NCI-H524 treated with DMSO at 0.1 percent for 48 hours (cell line): ENCODE measurements at regions not wholly inside any gene's neighbourhood (a gene's known extent, or its start where the extent isn't known, plus 50 kb on each side); places are given as distances from the start of the nearest gene placed in this dataset.

ENCODE experiments used
- DNase-seq: peaks from one replicate; lab custom pipeline; 2025; lab: John Stamatoyannopoulos, UW

- no peak for DNase-seq
These were observed 372.1 kb downstream of the MTRR start for GRCh38 chr5:8241076-8241475.

- DNase-seq, result no peak
These were observed 372.6 kb downstream of the MTRR start for GRCh38 chr5:8241558-8241957.

GRCh38 chr5:8247049-8247899 lies 378.3 kb downstream of the MTRR start:
- peak; percentile 8 for DNase-seq

- DNase-seq, result no peak
These were observed 384.4 kb downstream of the MTRR start for GRCh38 chr5:8253376-8253775.

GRCh38 chr5:8254674-8255073 lies 385.7 kb downstream of the MTRR start:
- no peak for DNase-seq

GRCh38 chr5:8258801-8259200 lies 389.9 kb downstream of the MTRR start:
- no peak for DNase-seq

- no peak for DNase-seq
These were observed 401.3 kb downstream of the MTRR start for GRCh38 chr5:8270246-8270645.

- DNase-seq, result no peak
These were observed 411.9 kb downstream of the MTRR start for GRCh38 chr5:8280711-8281363.

GRCh38 chr5:8288334-8288733 lies 419.4 kb downstream of the MTRR start:
- DNase-seq, result no peak

GRCh38 chr5:8288897-8289516 lies 420.1 kb downstream of the MTRR start:
- no peak for DNase-seq

GRCh38 chr5:8289779-8290178 lies 420.8 kb downstream of the MTRR start:
- no peak for DNase-seq

- no peak for DNase-seq
These were observed 421.8 kb downstream of the MTRR start for GRCh38 chr5:8290721-8291120.

- DNase-seq, result no peak
These were observed 422.7 kb downstream of the MTRR start for GRCh38 chr5:8291641-8292040.

GRCh38 chr5:8295141-8295540 lies 426.2 kb downstream of the MTRR start:
- DNase-seq, result no peak

- DNase-seq, result no peak
These were observed 430.8 kb downstream of the MTRR start for GRCh38 chr5:8299716-8300115.

GRCh38 chr5:8304341-8304740 lies 435.4 kb downstream of the MTRR start:
- DNase-seq, result no peak

- no peak for DNase-seq
These were observed 437.4 kb downstream of the MTRR start for GRCh38 chr5:8306288-8306896.

GRCh38 chr5:8314965-8315364 lies 446.0 kb downstream of the MTRR start:
- DNase-seq, result no peak

GRCh38 chr5:8316608-8317280 lies 447.8 kb downstream of the MTRR start:
- no peak for DNase-seq

- no peak for DNase-seq
These were observed 448.4 kb downstream of the MTRR start for GRCh38 chr5:8317335-8317734.

- DNase-seq, result no peak
These were observed 451.3 kb downstream of the MTRR start for GRCh38 chr5:8320244-8320643.

- DNase-seq, result no peak
These were observed 452.3 kb downstream of the MTRR start for GRCh38 chr5:8321272-8321671.
